Hematopoietic multipotent progenitor cell treated with erythropoietin and hydrocortisone succinate and interleukin-3 and kit ligand, for 4 days (in vitro differentiated cells): ENCODE measurements at regions not wholly inside any gene's neighbourhood (a gene's known extent, or its start where the extent isn't known, plus 50 kb on each side); places are given as distances from the start of the nearest gene placed in this dataset.
A peak's percentile ranks its signal among the peaks of the same experiment; 100 is the strongest.
"Not testable (repeated sequence)": the region's sequence is repeated elsewhere in the genome, so short reads cannot be mapped to it uniquely, and the experiment has no call there.

Source experiments
- DNase-seq: peaks from one replicate; pipeline ENCODE4 v3.0.0-alpha.2; 2015

GRCh38 chr3:72032441-72033135, 247.6 kb upstream of the PROK2 start:
- no peak for DNase-seq

GRCh38 chr3:72031581-72031980, 246.6 kb upstream of the PROK2 start:
- DNase-seq, result peak; percentile 67

DNA sequence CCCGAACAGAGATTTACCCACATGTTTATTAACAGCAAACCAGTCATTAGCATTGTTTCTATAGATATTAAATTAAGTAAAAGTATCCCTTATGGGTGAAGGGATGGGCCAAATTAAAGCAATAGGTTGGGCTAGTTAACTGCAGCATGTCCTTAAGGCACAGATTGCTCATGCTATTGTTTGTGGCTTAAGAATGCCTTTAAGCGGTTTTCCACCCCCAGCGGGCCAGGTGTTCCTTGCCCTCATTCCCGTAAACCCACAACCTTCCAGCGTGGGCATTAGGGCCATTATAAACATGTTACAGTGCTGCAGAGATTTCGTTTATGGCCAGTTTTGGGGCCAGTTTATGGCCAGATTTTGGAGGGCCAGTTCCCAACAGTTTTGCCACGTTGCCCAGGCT, 245.3 kb upstream of the PROK2 start:
- not testable (repeated sequence) for DNase-seq

DNA sequence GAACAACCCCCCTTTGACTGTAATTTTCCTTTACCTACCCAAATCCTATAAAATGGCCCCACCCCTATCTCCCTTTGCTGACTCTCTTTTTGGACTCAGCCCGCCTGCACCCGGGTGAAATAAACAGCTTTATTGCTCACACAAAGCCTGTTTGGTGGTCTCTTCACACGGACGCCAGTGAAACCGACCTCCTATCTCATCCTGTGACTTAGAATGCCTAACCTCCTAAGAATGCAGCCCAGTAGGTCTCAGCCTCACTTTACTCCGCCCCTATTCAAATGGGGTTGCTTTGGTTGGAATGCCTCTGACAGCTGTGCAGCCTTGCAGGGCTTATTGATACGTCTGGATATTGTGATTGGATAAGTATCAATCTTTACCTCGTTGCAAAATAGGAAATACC, 243.8 kb upstream of the PROK2 start:
- DNase-seq, result not testable (repeated sequence)

DNA sequence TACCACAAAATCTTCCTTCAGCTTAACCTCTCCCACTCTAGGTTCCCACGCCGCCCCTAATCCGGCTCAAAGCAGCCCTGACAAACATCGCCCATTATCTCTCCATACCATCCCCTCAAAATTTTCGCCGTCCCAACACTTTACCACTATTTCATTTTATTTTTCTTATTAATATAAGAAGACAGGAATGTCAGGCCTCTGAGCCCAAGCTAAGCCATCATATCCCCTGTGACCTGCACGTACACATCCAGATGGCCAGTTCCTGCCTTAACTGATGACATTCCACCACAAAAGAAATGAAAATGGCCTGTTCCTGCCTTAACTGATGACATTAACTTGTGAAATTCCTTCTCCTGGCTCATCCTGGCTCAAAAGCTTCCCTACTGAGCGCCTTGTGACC, 243.4 kb upstream of the PROK2 start:
- DNase-seq, result not testable (repeated sequence)

- DNase-seq, result not testable (repeated sequence)
These were observed 242.8 kb upstream of the PROK2 start for GRCh38 chr3:72027728-72028127.

DNA sequence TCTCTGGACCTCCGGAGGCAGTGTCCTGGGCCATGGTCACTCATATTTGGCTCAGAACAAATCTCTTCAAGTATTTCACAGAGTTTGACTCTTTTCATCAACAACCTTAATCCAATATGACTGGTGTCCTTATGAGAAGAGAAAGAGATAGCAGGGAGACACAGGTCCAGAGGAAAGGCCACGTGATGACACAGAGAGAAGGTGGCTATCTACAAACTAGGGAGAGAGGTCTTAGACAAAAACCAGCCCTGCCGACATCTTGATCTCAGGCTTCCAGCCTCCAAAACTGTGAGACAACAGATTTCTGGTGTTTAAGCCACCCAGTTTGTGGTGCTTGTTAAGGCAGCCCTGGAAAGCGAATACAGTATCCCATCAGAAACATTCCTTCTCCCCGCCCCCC, 237.1 kb upstream of the PROK2 start:
- no peak for DNase-seq

GRCh38 chr3:72021531-72021930, 236.6 kb upstream of the PROK2 start:
- no peak for DNase-seq

GRCh38 chr3:72018343-72018984, 233.5 kb upstream of the PROK2 start:
- peak; percentile 50 for DNase-seq

- DNase-seq, result no peak
These were observed 233.0 kb upstream of the PROK2 start for GRCh38 chr3:72017935-72018334.

DNA sequence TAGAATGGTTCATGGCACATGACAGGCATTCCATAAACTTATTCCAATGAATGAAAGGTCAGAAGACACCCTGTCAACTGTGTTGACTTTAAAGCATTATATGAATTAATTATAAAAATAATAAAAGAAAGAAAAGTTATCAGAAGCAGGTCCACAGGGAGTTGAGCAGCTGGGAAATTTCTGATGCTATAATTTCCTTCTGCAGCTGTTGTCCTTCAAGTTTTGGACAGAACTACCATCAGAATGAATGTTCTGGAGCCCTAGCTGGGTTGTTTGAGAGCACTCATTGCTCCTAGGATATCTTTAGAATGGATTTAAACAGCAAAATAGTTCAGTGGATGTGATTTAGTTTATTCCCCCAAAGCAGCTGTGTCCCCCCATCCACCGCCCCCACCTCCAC, 232.4 kb upstream of the PROK2 start:
- DNase-seq, result no peak

GRCh38 chr3:72015463-72015862, 230.5 kb upstream of the PROK2 start:
- DNase-seq, result no peak

DNA sequence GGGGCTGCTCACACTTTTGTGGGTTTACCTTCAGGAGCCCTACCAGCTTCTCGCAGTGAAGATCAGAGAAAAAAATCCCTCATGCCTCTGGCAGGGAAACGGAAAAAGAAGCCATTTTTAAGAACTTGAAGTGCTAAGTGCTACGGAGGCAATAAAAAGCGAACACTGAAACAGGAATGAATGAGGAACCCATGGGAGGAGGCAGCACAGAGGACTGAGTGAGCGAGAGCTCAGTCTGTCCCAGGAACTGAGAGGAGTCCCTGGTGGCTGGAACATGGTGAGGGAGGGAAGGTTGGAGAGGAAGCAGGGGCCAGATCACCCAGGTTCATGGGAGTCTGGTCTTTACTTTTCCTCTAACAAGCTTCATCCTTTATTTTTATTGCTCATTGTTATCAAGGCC, 228.1 kb upstream of the PROK2 start:
- DNase-seq, result no peak

GRCh38 chr3:72012363-72012762, 227.4 kb upstream of the PROK2 start:
- no peak for DNase-seq

GRCh38 chr3:72011485-72011884, 226.5 kb upstream of the PROK2 start:
- DNase-seq, result no peak

DNA sequence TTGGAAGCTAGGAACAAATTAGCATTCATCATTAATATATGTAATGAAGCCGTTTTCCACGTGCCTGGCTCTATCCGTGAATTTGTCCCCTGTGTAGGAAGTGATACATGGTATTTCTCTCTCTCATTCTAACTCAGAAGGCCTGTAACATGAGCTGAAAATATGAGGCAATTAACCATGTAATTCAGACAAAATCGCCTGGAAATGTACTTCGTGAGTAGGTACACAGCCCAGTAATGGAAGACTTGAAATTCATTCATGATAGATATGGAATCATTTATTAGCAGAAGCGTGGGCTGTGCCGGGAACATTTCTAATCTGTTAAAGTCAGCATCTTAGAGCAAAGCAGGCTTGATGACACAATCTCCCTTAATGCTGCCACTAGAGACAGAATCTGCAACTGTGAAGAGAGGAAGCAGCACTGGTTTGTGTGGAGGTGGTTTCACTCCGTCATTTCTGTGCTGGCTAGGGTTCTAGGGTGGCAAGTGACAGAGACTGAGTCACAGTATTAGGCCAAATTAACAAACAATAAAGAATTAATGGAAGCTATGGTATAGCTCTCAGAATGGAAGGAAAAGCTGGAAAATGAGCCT, 225.0 kb upstream of the PROK2 start:
- DNase-seq, result peak; percentile 28

- peak; percentile 31 for DNase-seq
These were observed 223.5 kb upstream of the PROK2 start for GRCh38 chr3:72008226-72008996.

DNA sequence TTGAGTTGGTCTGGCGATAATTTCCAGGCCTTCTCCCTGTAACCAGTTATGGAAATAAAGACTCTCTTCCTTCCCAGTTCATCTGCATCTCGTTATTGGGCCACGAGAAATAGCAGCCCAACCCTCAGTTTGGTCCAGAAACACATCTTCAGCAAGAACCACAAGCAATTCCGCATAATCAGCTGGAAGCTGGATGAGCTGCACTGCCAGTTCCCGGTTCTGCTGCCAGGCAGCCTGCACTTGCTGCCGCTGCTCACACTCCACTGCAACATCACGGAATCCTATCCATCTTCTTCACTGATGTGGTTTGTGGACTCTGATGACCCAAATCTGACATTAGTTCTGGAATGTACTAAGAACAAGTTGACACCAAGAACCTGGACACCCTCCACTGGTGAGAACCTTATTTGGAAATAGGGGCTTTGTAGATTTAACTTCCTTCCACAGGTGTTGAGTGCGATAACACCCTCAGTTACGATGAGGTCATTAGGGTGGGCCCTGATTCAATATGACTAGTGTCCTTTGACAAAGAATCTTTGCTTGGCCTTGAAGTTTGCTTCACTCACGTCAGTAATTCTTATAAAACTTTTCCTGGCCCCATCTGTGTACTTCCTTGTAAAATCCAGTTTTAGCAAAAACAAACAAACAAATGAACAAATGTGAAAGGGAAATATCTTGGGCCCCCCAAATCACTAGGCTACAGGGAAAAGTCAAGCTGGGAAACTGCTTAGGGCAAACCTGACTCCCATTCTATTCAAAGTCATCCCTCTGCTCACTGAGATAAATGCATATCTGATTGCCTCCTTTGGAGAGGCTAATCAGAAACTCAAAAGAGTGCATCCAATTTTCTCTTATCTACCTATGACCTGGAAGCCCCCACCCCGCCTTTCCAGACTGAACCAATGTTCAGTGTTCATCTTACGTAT, 221.9 kb upstream of the PROK2 start:
- DNase-seq, result no peak

DNA sequence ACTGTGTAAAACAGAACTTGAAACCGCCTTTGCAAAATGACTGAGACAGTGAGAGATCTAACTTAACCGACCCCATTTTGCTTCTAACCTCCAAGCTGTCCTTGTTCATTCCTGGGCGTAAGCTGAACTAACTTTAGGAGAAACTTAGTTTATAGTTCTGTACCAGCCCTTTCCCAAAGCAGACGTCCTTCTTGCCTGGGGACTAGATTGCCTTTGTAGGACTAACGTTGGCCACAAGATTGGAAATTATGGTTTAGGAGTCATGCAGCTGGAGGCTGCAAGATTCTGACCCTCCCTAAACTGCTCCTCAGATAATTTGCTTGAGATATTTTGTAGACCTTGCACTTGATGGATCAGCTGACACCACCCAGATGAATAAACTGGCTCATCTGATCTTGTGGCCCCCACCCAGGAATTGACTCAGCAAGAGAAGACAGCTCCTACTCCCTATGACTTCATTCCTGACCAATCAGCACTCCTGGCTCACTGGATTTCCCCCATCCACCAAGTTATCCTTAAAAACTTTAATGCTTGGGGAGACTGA, 219.9 kb upstream of the PROK2 start:
- no peak for DNase-seq

DNA sequence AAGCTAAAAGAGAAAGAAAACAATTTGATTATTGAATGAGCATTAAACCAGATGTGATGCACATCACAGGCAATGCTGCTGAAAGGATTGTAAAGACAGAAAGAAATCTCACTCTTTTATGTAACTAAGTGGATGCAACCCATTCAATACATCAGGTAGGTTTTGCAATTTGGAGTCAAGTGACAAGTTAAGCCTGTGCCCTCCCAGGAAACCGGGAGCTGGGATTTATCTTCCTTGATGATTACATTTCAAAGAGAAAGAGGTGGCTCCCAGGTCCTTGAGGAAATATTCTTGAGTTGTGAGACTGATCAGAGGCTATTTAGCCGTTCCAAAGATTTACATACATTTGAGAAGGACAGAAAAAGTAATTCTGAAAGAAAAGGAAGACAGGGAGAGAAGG, 219.0 kb upstream of the PROK2 start:
- DNase-seq, result no peak

DNA sequence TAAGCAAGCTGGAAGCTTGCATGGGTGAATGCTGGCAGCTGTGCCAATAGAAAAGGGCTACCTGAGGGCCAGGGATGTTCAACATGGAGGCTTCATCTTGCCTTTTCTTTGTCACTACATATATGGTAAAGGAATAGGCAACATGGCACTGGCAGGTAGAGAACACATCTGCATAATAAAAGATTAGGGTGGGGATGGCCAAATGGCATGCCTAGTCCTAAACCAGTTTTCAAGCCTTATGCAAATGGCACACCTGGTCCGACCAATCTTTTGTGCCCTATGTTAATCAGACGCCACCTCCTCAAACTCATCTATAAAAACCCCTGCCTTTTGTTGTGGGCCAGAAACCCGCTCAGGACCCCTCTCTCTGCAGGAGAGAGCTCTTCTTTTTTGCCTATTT, 216.8 kb upstream of the PROK2 start:
- no peak for DNase-seq

- DNase-seq, result no peak
These were observed 214.2 kb upstream of the PROK2 start for GRCh38 chr3:71998995-71999673.
